ENCODE measurements at regions not wholly inside any gene's neighbourhood (a gene's known extent, or its start where the extent isn't known, plus 50 kb on each side); places are given as distances from the start of the nearest gene placed in this dataset.

DNA sequence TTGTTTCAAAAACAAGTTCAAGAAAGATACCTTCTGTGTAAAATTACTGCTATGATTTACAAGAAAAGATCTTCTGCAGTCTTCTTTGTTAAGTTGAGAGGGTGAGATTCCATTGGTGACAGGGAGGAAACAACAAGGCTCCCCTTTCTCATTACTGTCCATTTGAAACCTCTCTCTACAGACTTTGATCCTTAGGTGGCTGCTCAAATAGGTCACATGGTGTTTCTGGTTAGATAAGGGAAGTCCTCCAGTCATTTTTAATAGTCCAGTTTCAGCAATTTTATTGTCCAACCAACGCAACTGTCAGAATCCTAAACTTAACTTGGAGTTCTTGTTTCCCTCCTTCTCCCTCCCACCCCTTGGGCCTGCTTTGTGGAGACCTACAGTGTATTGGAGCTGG is 390.4 kb downstream of the EFNB2 start:
- TF ChIP-seq, protein P1, sequence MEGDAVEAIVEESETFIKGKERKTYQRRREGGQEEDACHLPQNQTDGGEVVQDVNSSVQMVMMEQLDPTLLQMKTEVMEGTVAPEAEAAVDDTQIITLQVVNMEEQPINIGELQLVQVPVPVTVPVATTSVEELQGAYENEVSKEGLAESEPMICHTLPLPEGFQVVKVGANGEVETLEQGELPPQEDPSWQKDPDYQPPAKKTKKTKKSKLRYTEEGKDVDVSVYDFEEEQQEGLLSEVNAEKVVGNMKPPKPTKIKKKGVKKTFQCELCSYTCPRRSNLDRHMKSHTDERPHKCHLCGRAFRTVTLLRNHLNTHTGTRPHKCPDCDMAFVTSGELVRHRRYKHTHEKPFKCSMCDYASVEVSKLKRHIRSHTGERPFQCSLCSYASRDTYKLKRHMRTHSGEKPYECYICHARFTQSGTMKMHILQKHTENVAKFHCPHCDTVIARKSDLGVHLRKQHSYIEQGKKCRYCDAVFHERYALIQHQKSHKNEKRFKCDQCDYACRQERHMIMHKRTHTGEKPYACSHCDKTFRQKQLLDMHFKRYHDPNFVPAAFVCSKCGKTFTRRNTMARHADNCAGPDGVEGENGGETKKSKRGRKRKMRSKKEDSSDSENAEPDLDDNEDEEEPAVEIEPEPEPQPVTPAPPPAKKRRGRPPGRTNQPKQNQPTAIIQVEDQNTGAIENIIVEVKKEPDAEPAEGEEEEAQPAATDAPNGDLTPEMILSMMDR (conservative IDR thresholded peaks at IDR 0.05; ENCODE audit: low read depth, low read length), result no peak
- TF ChIP-seq MAZ (IDR thresholded peaks at IDR 0.05; ENCODE audit: borderline replicate concordance, low read depth, low read length) (no peak), CHD1 (IDR thresholded peaks at IDR 0.05; ENCODE audit: low read depth, low read length) (no peak), POLR2A (IDR thresholded peaks at IDR 0.05; ENCODE audit: low read depth, low read length) (no peak), RAD21 (IDR thresholded peaks at IDR 0.05; ENCODE audit: low read length) (no peak)

Data from IMR-90 (cell line).